ENCODE measurements at regions not wholly inside any gene's neighbourhood (a gene's known extent, or its start where the extent isn't known, plus 50 kb on each side); places are given as distances from the start of the nearest gene placed in this dataset.

DNA sequence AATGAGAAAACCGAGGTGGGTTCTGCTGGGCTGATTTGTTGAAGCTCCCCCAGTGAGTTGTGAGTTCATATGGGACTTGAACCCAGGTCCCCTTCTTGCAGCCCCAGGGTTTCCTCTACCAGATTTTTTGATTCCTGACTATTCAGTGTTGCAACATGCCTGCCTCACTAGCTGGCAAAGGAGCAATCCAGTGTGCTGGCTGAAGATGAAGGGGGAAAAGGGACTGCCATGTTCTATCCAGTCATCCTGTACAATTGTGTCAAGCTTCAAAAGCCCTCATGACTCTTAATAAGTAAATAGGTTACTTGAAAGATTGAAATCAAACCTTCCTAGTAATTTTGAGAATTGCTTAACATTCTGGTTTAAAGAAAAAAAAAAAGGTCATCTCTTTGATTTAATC is 211.5 kb upstream of the TP63 start:
- Histone ChIP-seq H3K9me3 (no peaks in the 10 kb centered on the region), H3K4me2 (no peak overlapping the region), H3K4me3 (no peak overlapping the region), H3K4me1 (no peaks in the 10 kb centered on the region), H3K27ac (no peak overlapping the region)
- FAIRE-seq, result no peak
- POLR2A ChIA-PET, result no interaction called here
- CTCF ChIA-PET, result interaction anchor here (1.1 to 1.2 kb wide), 2 partner anchors 20 to 22 kb away, joined by 3 read pairs; no protein-coding TSS in a partner anchor
- no peak for ATAC-seq
- TF ChIP-seq CHD4 (IDR thresholded peaks at IDR 0.05; ENCODE audit: borderline replicate concordance) (no peak), EHF (CRISPR knock-in tag; IDR thresholded peaks at IDR 0.05) (no peak), TFCP2L1 (CRISPR knock-in tag; IDR thresholded peaks at IDR 0.05) (no peak), SREBF2 (IDR thresholded peaks at IDR 0.05) (no peak), NFE2L2 (conservative IDR thresholded peaks at IDR 0.05; ENCODE audit: low read length) (no peak), POLR2AphosphoS2 (conservative IDR thresholded peaks at IDR 0.05; ENCODE audit: low read length) (no peak), MYC (IDR thresholded peaks at IDR 0.05; ENCODE audit: borderline replicate concordance, low read length) (no peak), ZC3H11A (IDR thresholded peaks at IDR 0.05) (no peak), RAD21 (conservative IDR thresholded peaks at IDR 0.05 in 1 of 2, IDR thresholded peaks at IDR 0.05 in 1 of 2) (no peak), FOSB (CRISPR knock-in tag; IDR thresholded peaks at IDR 0.05) (no peak), RARB (CRISPR knock-in tag; IDR thresholded peaks at IDR 0.05) (no peak), HOXB5 (CRISPR knock-in tag; IDR thresholded peaks at IDR 0.05) (no peak), ZSCAN20 (CRISPR knock-in tag; IDR thresholded peaks at IDR 0.05) (no peak), BHLHE40 (IDR thresholded peaks at IDR 0.05; ENCODE audit: low read depth, low read length) (no peak)
- TF ChIP-seq, protein P1, sequence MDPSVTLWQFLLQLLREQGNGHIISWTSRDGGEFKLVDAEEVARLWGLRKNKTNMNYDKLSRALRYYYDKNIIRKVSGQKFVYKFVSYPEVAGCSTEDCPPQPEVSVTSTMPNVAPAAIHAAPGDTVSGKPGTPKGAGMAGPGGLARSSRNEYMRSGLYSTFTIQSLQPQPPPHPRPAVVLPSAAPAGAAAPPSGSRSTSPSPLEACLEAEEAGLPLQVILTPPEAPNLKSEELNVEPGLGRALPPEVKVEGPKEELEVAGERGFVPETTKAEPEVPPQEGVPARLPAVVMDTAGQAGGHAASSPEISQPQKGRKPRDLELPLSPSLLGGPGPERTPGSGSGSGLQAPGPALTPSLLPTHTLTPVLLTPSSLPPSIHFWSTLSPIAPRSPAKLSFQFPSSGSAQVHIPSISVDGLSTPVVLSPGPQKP (IDR thresholded peaks at IDR 0.05; ENCODE audit: low read depth, low read length), result no peak
- TF ChIP-seq, protein P2, sequence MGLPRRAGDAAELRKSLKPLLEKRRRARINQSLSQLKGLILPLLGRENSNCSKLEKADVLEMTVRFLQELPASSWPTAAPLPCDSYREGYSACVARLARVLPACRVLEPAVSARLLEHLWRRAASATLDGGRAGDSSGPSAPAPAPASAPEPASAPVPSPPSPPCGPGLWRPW (IDR thresholded peaks at IDR 0.05), result no peak
- TF ChIP-seq, protein P3, sequence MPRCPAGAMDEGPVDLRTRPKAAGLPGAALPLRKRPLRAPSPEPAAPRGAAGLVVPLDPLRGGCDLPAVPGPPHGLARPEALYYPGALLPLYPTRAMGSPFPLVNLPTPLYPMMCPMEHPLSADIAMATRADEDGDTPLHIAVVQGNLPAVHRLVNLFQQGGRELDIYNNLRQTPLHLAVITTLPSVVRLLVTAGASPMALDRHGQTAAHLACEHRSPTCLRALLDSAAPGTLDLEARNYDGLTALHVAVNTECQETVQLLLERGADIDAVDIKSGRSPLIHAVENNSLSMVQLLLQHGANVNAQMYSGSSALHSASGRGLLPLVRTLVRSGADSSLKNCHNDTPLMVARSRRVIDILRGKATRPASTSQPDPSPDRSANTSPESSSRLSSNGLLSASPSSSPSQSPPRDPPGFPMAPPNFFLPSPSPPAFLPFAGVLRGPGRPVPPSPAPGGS (IDR thresholded peaks at IDR 0.05), result no peak
- 70% methylated on average over 1 of the region's 1 CpG for WGBS (ENCODE audit: missing lambda C conversion rate)
- DNase-seq (ENCODE audit: low read depth in 1 of 2, low spot score in 1 of 2), result no peak

DNA sequence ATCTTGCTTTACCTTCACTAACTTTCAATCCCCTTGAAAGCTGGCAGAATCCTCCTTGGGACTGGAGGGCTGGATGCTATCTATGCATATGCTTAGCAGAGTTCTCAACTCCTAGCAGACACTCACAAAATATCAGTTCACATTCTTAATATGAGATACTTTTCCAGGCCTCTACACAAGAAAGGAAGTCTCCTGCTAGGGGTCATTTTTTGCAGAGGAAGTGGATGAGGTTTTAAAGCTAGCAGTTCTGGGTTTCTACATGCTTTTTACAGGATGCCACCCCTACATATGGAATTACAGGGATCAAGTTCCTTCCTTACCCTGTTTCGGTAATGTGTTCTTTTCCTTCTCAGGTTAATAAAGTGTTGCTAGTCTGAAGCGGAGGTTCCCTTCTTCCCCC is 206.3 kb upstream of the TP63 start:
- DNase-seq (ENCODE audit: low read depth in 1 of 2, low spot score in 1 of 2), result no peak
- no peak for FAIRE-seq
- Histone ChIP-seq H3K4me3 (no peak overlapping the region), H3K9me3 (no peaks in the 10 kb centered on the region), H3K4me2 (no peak overlapping the region), H3K4me1 (0 out of 3 replicates have a peak, but pooled peaks cover 2% of the 10 kb centered on the region), H3K27ac (no peak overlapping the region)
- ChIA-PET POLR2A (no interaction called here), CTCF (interaction anchor here (1.1 kb wide), 1 partner anchor 20 kb away, joined by 3 read pairs; no protein-coding TSS in a partner anchor)
- WGBS (ENCODE audit: missing lambda C conversion rate), result 92% methylated on average over 2 of the region's 2 CpGs
- TF ChIP-seq KDM5A (IDR thresholded peaks at IDR 0.05), result no peak
- no peak for TF ChIP-seq POLR2A (IDR thresholded peaks at IDR 0.05; ENCODE audit: low read length)
- TF ChIP-seq SREBF2 (IDR thresholded peaks at IDR 0.05), result no peak
- TF ChIP-seq, protein P4, sequence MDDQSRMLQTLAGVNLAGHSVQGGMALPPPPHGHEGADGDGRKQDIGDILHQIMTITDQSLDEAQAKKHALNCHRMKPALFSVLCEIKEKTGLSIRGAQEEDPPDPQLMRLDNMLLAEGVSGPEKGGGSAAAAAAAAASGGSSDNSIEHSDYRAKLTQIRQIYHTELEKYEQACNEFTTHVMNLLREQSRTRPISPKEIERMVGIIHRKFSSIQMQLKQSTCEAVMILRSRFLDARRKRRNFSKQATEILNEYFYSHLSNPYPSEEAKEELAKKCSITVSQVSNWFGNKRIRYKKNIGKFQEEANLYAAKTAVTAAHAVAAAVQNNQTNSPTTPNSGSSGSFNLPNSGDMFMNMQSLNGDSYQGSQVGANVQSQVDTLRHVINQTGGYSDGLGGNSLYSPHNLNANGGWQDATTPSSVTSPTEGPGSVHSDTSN (IDR thresholded peaks at IDR 0.05), result no peak
- TF ChIP-seq, protein P5, sequence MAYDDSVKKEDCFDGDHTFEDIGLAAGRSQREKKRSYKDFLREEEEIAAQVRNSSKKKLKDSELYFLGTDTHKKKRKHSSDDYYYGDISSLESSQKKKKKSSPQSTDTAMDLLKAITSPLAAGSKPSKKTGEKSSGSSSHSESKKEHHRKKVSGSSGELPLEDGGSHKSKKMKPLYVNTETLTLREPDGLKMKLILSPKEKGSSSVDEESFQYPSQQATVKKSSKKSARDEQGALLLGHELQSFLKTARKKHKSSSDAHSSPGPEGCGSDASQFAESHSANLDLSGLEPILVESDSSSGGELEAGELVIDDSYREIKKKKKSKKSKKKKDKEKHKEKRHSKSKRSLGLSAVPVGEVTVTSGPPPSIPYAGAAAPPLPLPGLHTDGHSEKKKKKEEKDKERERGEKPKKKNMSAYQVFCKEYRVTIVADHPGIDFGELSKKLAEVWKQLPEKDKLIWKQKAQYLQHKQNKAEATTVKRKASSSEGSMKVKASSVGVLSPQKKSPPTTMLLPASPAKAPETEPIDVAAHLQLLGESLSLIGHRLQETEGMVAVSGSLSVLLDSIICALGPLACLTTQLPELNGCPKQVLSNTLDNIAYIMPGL (CRISPR knock-in tag; IDR thresholded peaks at IDR 0.05; ENCODE audit: borderline replicate concordance), result no peak
- no peak for TF ChIP-seq GATA3 (IDR thresholded peaks at IDR 0.05; ENCODE audit: borderline replicate concordance)
- TF ChIP-seq TP53 (CRISPR knock-in tag; IDR thresholded peaks at IDR 0.05), result no peak
- no peak for TF ChIP-seq FOXS1 (CRISPR knock-in tag; IDR thresholded peaks at IDR 0.05)
- TF ChIP-seq ZSCAN20 (CRISPR knock-in tag; IDR thresholded peaks at IDR 0.05), result no peak
- TF ChIP-seq NPAS2 (CRISPR knock-in tag; IDR thresholded peaks at IDR 0.05; ENCODE audit: borderline replicate concordance), result no peak
- no peak for TF ChIP-seq JUNB (IDR thresholded peaks at IDR 0.05)
- no peak for TF ChIP-seq CBX8 (IDR thresholded peaks at IDR 0.05)
- ATAC-seq, result no peak

All from A549 (cell line).